HEK293 (cell line): ENCODE measurements at regions not wholly inside any gene's neighbourhood (a gene's known extent, or its start where the extent isn't known, plus 50 kb on each side); places are given as distances from the start of the nearest gene placed in this dataset.

ENCODE experiments used
- CTCF ChIP-seq: fragments of 450-650 bp; formaldehyde crosslinking; IDR thresholded peaks from 2 replicates; pipeline ENCODE4 v1.5.1; 2016; ENCODE audit warnings: missing biosample characterization, missing genetic modification characterization
- ZNF24 ChIP-seq: fragments of 450-650 bp; formaldehyde crosslinking; IDR thresholded peaks from 2 replicates; pipeline ENCODE4 v1.5.1; 2016; ENCODE audit warnings: missing biosample characterization, missing genetic modification characterization
- ZNF843 ChIP-seq: fragments of 450-650 bp; formaldehyde crosslinking; IDR thresholded peaks from 2 replicates; pipeline ENCODE4 v1.5.1; 2016; ENCODE audit warnings: missing biosample characterization, missing genetic modification characterization

GRCh38 chr6:164114051-164114450, 699.5 kb downstream of the QKI start:
- TF ChIP-seq ZNF843 (tag by site-specific recombination) (no peak), CTCF (no peak), ZNF24 (tag by site-specific recombination) (no peak)
